Thyroid gland (tissue), 4 donors: ENCODE measurements at regions not wholly inside any gene's neighbourhood (a gene's known extent, or its start where the extent isn't known, plus 50 kb on each side); places are given as distances from the start of the nearest gene placed in this dataset.

ENCODE experiments used
- DNase-seq, 2 donors: peaks; one replicate each; pipeline ENCODE4 v3.0.0-alpha.2; 2019
- H3K27ac ChIP-seq, 3 donors: fragments of 200-600 bp; sonication (generic); 1 replicate in 2 of 3; 2 replicates in 1 of 3; pipeline ENCODE4 v1.5.1; 2016 to 2019; ENCODE audit warnings: mild to moderate bottlenecking in 1 of 3, moderate library complexity in 1 of 3
- H3K27me3 ChIP-seq: fragments of 200-600 bp; sonication (generic); one replicate; pipeline ENCODE4 v1.5.1; 2019
- H3K36me3 ChIP-seq, 2 donors: fragments of 200-600 bp; sonication (generic); one replicate each; pipeline ENCODE4 v1.5.1; 2016 to 2019
- H3K4me1 ChIP-seq, 2 donors: fragments of 200-600 bp; sonication (generic); one replicate each; pipeline ENCODE4 v1.5.1; 2017 to 2019
- H3K4me3 ChIP-seq, 3 donors: fragments of 200-600 bp; sonication (generic); replicated peaks in 1 of 3; 1 replicate in 2 of 3; 2 replicates in 1 of 3; pipeline ENCODE4 v1.5.1; 2016; ENCODE audit warnings: mild to moderate bottlenecking in 1 of 3
- H3K9me3 ChIP-seq: fragments of 200-600 bp; sonication (generic); one replicate; pipeline ENCODE4 v1.5.1; 2017
- POLR2A ChIP-seq, 2 donors: fragments of 450-650 bp; IDR thresholded peaks; one replicate each; pipeline ENCODE4 v1.6.1; 2017; ENCODE audit warnings: antibody characterized with exemption in 2 of 2, mild to moderate bottlenecking in 2 of 2, moderate library complexity in 1 of 2
- WGBS, 2 donors: methylation state at CpG; one replicate each; pipeline ENCODE4 v1.1.5; 2017; 5-methylcytosine and 5-hydroxymethylcytosine counted together
- intact Hi-C: fragments of 100-400 bp; cut with DNase I; formaldehyde crosslinking; loops from one replicate; pipeline ENCODE4 v1.15.1; 2023
- TF ChIP-seq, protein P1 (sequence below), 6 experiments: fragments of 200-600 bp in 3 of 6; fragments of 450-650 bp in 3 of 6; sonication (generic) in 3 of 6; IDR thresholded peaks; one replicate each; pipeline ENCODE4 v1.5.1; 2016 to 2019; ENCODE audit warnings: antibody characterized with exemption in 6 of 6, mild to moderate bottlenecking in 2 of 6, inconsistent platforms in 1 of 6, moderate library complexity in 1 of 6

GRCh38 chr2:5897249-5897648 is 205.1 kb downstream of the SOX11 start:
- Histone ChIP-seq H3K4me3 (no peak overlapping the region), H3K27ac (no peak overlapping the region), H3K4me1 (no peaks in the 10 kb centered on the region), H3K36me3 (no peaks in the 10 kb centered on the region), H3K27me3 (no peaks in the 10 kb centered on the region), H3K9me3 (no peaks in the 10 kb centered on the region)
- intact Hi-C loops, result no loop called here
- 74 to 82% methylated on average over 5 of the region's 5 CpGs for WGBS, 2 donors
- TF ChIP-seq, protein P1, sequence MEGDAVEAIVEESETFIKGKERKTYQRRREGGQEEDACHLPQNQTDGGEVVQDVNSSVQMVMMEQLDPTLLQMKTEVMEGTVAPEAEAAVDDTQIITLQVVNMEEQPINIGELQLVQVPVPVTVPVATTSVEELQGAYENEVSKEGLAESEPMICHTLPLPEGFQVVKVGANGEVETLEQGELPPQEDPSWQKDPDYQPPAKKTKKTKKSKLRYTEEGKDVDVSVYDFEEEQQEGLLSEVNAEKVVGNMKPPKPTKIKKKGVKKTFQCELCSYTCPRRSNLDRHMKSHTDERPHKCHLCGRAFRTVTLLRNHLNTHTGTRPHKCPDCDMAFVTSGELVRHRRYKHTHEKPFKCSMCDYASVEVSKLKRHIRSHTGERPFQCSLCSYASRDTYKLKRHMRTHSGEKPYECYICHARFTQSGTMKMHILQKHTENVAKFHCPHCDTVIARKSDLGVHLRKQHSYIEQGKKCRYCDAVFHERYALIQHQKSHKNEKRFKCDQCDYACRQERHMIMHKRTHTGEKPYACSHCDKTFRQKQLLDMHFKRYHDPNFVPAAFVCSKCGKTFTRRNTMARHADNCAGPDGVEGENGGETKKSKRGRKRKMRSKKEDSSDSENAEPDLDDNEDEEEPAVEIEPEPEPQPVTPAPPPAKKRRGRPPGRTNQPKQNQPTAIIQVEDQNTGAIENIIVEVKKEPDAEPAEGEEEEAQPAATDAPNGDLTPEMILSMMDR (IDR thresholded peaks at IDR 0.05), result no peak
- no peak for TF ChIP-seq POLR2A (IDR thresholded peaks at IDR 0.05)
- no peak for DNase-seq

DNA sequence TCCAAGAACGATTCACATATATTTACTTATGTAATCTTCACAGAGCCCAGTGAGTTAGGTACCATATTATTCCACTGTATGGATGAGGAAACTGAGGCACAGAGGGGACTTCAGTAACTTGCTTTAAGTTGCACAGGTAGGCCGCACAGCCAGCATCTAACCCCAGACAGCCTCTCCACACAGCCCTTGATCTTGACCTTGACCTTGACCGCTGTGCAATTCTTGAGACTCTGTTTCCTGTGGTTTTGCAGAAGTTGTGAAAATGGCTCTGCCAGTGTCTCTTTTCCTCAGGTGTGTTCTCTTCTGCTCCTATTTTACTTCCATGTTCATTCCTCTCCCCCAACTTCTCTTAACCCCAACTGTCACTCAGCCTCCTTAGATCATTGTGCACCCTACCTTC is 206.5 kb downstream of the SOX11 start:
- TF ChIP-seq, protein P1 (IDR thresholded peaks at IDR 0.05), result no peak
- TF ChIP-seq POLR2A (IDR thresholded peaks at IDR 0.05), result no peak
- H3K27me3 ChIP-seq, result no peaks in the 10 kb centered on the region
- intact Hi-C loops, result no loop called here
- H3K9me3 ChIP-seq, result no peaks in the 10 kb centered on the region
- no peak overlapping the region for H3K27ac ChIP-seq
- no peaks in the 10 kb centered on the region for H3K36me3 ChIP-seq
- no peaks in the 10 kb centered on the region for H3K4me1 ChIP-seq
- DNase-seq, result no peak
- H3K4me3 ChIP-seq, result no peak overlapping the region
- whole genome bisulfite sequencing, 2 donors, result 85 to 94% methylated on average over 3 of the region's 3 CpGs

- H3K36me3 ChIP-seq, result no peaks in the 10 kb centered on the region
- no peaks in the 10 kb centered on the region for H3K9me3 ChIP-seq
- intact Hi-C loops, result no loop called here
- no peaks in the 10 kb centered on the region for H3K27me3 ChIP-seq
- WGBS, 2 donors, result 86 to 92% methylated on average over 2 of the region's 2 CpGs
- no peaks in the 10 kb centered on the region for H3K4me1 ChIP-seq
- no peak overlapping the region for H3K27ac ChIP-seq
- no peak overlapping the region for H3K4me3 ChIP-seq
- TF ChIP-seq POLR2A (IDR thresholded peaks at IDR 0.05), result no peak
- DNase-seq, result no peak
Measured at GRCh38 chr2:5905661-5906060, 213.5 kb downstream of the SOX11 start.

DNA sequence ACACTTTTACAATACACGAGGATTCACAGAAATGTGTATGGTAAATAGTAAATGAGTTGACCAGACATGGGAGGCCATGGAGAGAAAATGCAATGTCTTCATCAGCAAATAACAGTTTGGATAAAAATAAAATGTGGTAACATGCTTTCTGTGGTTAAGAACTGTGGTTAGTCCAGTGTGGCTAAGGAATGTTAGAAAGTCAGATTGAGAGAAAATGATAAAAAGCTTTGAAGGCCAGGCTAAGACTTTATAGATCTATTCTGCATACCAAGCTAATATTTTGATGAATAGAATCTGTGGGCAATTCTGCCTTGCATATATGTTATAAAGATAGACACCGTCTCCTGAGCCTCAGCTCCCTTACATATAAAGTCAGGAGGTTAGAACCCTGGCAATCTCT is 215.9 kb downstream of the SOX11 start:
- no peak for DNase-seq
- no peak for TF ChIP-seq POLR2A (IDR thresholded peaks at IDR 0.05)
- TF ChIP-seq, protein P1 (IDR thresholded peaks at IDR 0.05), result no peak
- Histone ChIP-seq H3K4me3 (no peak overlapping the region), H3K9me3 (no peaks in the 10 kb centered on the region), H3K27ac (no peak overlapping the region), H3K27me3 (no peaks in the 10 kb centered on the region), H3K36me3 (no peaks in the 10 kb centered on the region), H3K4me1 (no peaks in the 10 kb centered on the region)
- intact Hi-C loops, result no loop called here
- 93 to 97% methylated on average over 2 of the region's 2 CpGs for WGBS, 2 donors

- no peaks in the 10 kb centered on the region for H3K27me3 ChIP-seq
- intact Hi-C loops, result no loop called here
- no peak overlapping the region for H3K27ac ChIP-seq
- no peaks in the 10 kb centered on the region for H3K36me3 ChIP-seq
- WGBS, 2 donors, result 43 to 49% methylated on average over 3 of the region's 3 CpGs
- DNase-seq, result no peak
- no peaks in the 10 kb centered on the region for H3K4me1 ChIP-seq
- H3K4me3 ChIP-seq, result no peak overlapping the region
- H3K9me3 ChIP-seq, result no peaks in the 10 kb centered on the region
- TF ChIP-seq, protein P1 (IDR thresholded peaks at IDR 0.05), result no peak
- TF ChIP-seq POLR2A (IDR thresholded peaks at IDR 0.05), result no peak
Measured at GRCh38 chr2:5911718-5912117, 219.5 kb downstream of the SOX11 start.
